ENCODE measurements at regions not wholly inside any gene's neighbourhood (a gene's known extent, or its start where the extent isn't known, plus 50 kb on each side); places are given as distances from the start of the nearest gene placed in this dataset.
A peak's percentile ranks its signal among the peaks of the same experiment; 100 is the strongest.

GRCh38 chr2:217160978-217161973 is 301.4 kb upstream of the TNP1 start:
- Histone ChIP-seq H3K4me1 (ENCODE audit: insufficient read depth) (no peaks in the 10 kb centered on the region), H3F3A (replicated peaks; ENCODE audit: low read depth) (no peaks in the 10 kb centered on the region), H3K27ac (ENCODE audit: low read depth) (no peak overlapping the region), H3K4me3 (no peak overlapping the region), H3K4me2 (no peak overlapping the region), H3K79me2 (replicated peaks; ENCODE audit: insufficient read depth) (no peaks in the 10 kb centered on the region), H3K36me3 (ENCODE audit: insufficient read depth) (no peaks in the 10 kb centered on the region), H4K20me1 (replicated peaks; ENCODE audit: insufficient read depth) (no peaks in the 10 kb centered on the region), H2AFZ (peak overlapping the region; percentile 35; the same call in 1 of the 2 replicates), H3K9me2 (ENCODE audit: insufficient read depth) (no peaks in the 10 kb centered on the region), H3K27me3 (ENCODE audit: insufficient read depth) (no peaks in the 10 kb centered on the region)
- Mint-ChIP-seq H3K4me3 (no peak overlapping the region), H3K4me1 (no peaks in the 10 kb centered on the region), H3K36me3 (ENCODE audit: low read depth) (no peaks in the 10 kb centered on the region), H3K27ac (no peak overlapping the region), H3K9me3 (no peaks in the 10 kb centered on the region), H3K27me3 (ENCODE audit: insufficient read depth, low read depth, poor library complexity) (peaks cover 2% of the 10 kb centered on the region)
- DNase-seq (ENCODE audit: low spot score) (no peak), ATAC-seq (no peak)
- TF ChIP-seq EZH2 (IDR thresholded peaks at IDR 0.05; ENCODE audit: low read depth, unreplicated experiment), result no peak
- TF ChIP-seq ETS1 (IDR thresholded peaks at IDR 0.05), result no peak
- TF ChIP-seq ZNF331 (CRISPR knock-in tag; IDR thresholded peaks at IDR 0.05; ENCODE audit: low read depth), result no peak
- no peak for TF ChIP-seq REST (IDR thresholded peaks at IDR 0.05; ENCODE audit: unreplicated experiment)
- no peak for TF ChIP-seq POLR2AphosphoS5 (IDR thresholded peaks at IDR 0.05; ENCODE audit: low read depth)
- TF ChIP-seq CREB1 (CRISPR knock-in tag; IDR thresholded peaks at IDR 0.05; ENCODE audit: low read depth), result no peak
- no peak for TF ChIP-seq CTCF (conservative IDR thresholded peaks at IDR 0.05; ENCODE audit: low read depth in 2 of 2)
- no peak for TF ChIP-seq STAT1 (IDR thresholded peaks at IDR 0.05; ENCODE audit: unreplicated experiment)
- no peak for TF ChIP-seq EZH2phosphoT487 (IDR thresholded peaks at IDR 0.05; ENCODE audit: unreplicated experiment)
- no peak for TF ChIP-seq JUNB (IDR thresholded peaks at IDR 0.05; ENCODE audit: unreplicated experiment)
- TF ChIP-seq ZNF462 (CRISPR knock-in tag; IDR thresholded peaks at IDR 0.05), result no peak
- no peak for TF ChIP-seq NANOG (IDR thresholded peaks at IDR 0.05; ENCODE audit: borderline replicate concordance)
- no peak for TF ChIP-seq ZNF114 (CRISPR knock-in tag; IDR thresholded peaks at IDR 0.05)
